ENCODE measurements at regions not wholly inside any gene's neighbourhood (a gene's known extent, or its start where the extent isn't known, plus 50 kb on each side); places are given as distances from the start of the nearest gene placed in this dataset.

GRCh38 chr1:93756657-93757056 lies 75.0 kb upstream of the BCAR3 start:
- TF ChIP-seq POLR2AphosphoS5 (IDR thresholded peaks at IDR 0.05) (no peak), SMC3 (conservative IDR thresholded peaks at IDR 0.05; ENCODE audit: poor library complexity) (no peak), EP300 (conservative IDR thresholded peaks at IDR 0.05; ENCODE audit: poor library complexity, severe bottlenecking) (no peak), REST (IDR thresholded peaks at IDR 0.05; ENCODE audit: borderline replicate concordance) (no peak), CTCF (IDR thresholded peaks at IDR 0.05; ENCODE audit: poor library complexity, severe bottlenecking) (no peak), MXI1 (conservative IDR thresholded peaks at IDR 0.05; ENCODE audit: poor library complexity, severe bottlenecking) (no peak), TAF1 (IDR thresholded peaks at IDR 0.05; ENCODE audit: low read depth) (no peak), RAD21 (conservative IDR thresholded peaks at IDR 0.05) (no peak)

Measured in neural cell (in vitro differentiated cells).